ENCODE measurements at regions not wholly inside any gene's neighbourhood (a gene's known extent, or its start where the extent isn't known, plus 50 kb on each side); places are given as distances from the start of the nearest gene placed in this dataset.

GRCh38 chr7:137151041-137151689 is 192.4 kb downstream of the PTN start:
- no peak for TF ChIP-seq CTCF (IDR thresholded peaks at IDR 0.05; ENCODE audit: low read depth, low read length, missing input control)
- TF ChIP-seq JUND (IDR thresholded peaks at IDR 0.05): no peak
- TF ChIP-seq TAF1 (conservative IDR thresholded peaks at IDR 0.05): no peak
- TF ChIP-seq ZBTB33 (IDR thresholded peaks at IDR 0.05): no peak
- TF ChIP-seq YY1 (IDR thresholded peaks at IDR 0.05): no peak
- no peak for TF ChIP-seq ATF3 (IDR thresholded peaks at IDR 0.05)
- no peak for TF ChIP-seq RAD21 (IDR thresholded peaks at IDR 0.05)
- no peak for TF ChIP-seq HNF4G (IDR thresholded peaks at IDR 0.05)
- TF ChIP-seq FOXA1 (IDR thresholded peaks at IDR 0.05): no peak
- TF ChIP-seq RXRA (IDR thresholded peaks at IDR 0.05): no peak
- no peak for TF ChIP-seq MAX (IDR thresholded peaks at IDR 0.05)

Data from liver (tissue), 3 donors.